Ovary (tissue), 7 donors: ENCODE measurements at regions not wholly inside any gene's neighbourhood (a gene's known extent, or its start where the extent isn't known, plus 50 kb on each side); places are given as distances from the start of the nearest gene placed in this dataset.
A peak's percentile ranks its signal among the peaks of the same experiment; 100 is the strongest.
"Not testable (repeated sequence)": the region's sequence is repeated elsewhere in the genome, so short reads cannot be mapped to it uniquely, and the experiment has no call there.

Source experiments
- DNase-seq, 5 donors: peaks; one replicate each; pipeline ENCODE4 v3.0.0-alpha.2; 2019 to 2020
- H3K27ac ChIP-seq, 2 donors: fragments of 200-600 bp; one replicate each; pipeline versions ENCODE4 v1.5.1 to v1.8.0; 2019 to 2022
- H3K27me3 ChIP-seq: fragments of 200-600 bp; one replicate; pipeline ENCODE4 v1.8.0; 2022
- H3K36me3 ChIP-seq: fragments of 200-600 bp; sonication (generic); one replicate; pipeline ENCODE4 v1.5.1; 2019
- H3K4me1 ChIP-seq: one replicate; pipeline ENCODE4 v1.8.1; 2013; ENCODE audit warnings: mild to moderate bottlenecking, moderate library complexity; ENCODE audit not compliant: insufficient read depth
- H3K4me3 ChIP-seq: fragments of 200-600 bp; sonication (generic); one replicate; pipeline ENCODE4 v1.5.1; 2017
- H3K9me3 ChIP-seq, 2 donors: fragments of 200-600 bp in 1 of 2; sonication (generic) in 1 of 2; one replicate each; pipeline versions ENCODE4 v1.5.1 to v1.8.1; 2013 to 2019; ENCODE audit warnings: mild to moderate bottlenecking in 1 of 2, moderate library complexity in 1 of 2
- EP300 ChIP-seq: sonication (generic); formaldehyde crosslinking; IDR thresholded peaks from one replicate; pipeline ENCODE4 v1.6.1; 2017; ENCODE audit warnings: antibody characterized with exemption
- POLR2A ChIP-seq: fragments of 450-650 bp; IDR thresholded peaks from one replicate; pipeline ENCODE4 v1.6.1; 2017; ENCODE audit warnings: antibody characterized with exemption, mild to moderate bottlenecking, moderate library complexity
- WGBS, 3 donors: extraction: QIAGEN DNeasy Blood & Tissue Kit in 1 of 3; methylation state at CpG; one replicate each; pipeline versions ENCODE4 v1.1.5 to v1.1.7; 2013 to 2017; 5-methylcytosine and 5-hydroxymethylcytosine counted together
- intact Hi-C, 4 donors: fragments of 100-400 bp; cut with DNase I; formaldehyde crosslinking; loops; one replicate each; pipeline versions ENCODE4 v1.11.0 to v1.15.1; 2022 to 2023
- TF ChIP-seq, protein P1 (sequence below), 3 donors: fragments of 450-650 bp in 2 of 3; fragments of 200-600 bp in 1 of 3; IDR thresholded peaks; one replicate each; pipeline versions ENCODE4 v1.5.1 to v1.8.0; 2016 to 2022; ENCODE audit warnings: antibody characterized with exemption in 3 of 3, mild to moderate bottlenecking in 1 of 3
- donor health status: DM: no; HTN: no; CAD: no; lungs with moderate emphysema.
- donor health status: DM: no; HTN: no; CAD: no.
- donor health status: Bipolar disorder and iron deficiency.
- donor health status: DM: no; HTN: no; CAD: no.
- donor health status: DM: yes; HTN: yes; CAD: no.

DNA sequence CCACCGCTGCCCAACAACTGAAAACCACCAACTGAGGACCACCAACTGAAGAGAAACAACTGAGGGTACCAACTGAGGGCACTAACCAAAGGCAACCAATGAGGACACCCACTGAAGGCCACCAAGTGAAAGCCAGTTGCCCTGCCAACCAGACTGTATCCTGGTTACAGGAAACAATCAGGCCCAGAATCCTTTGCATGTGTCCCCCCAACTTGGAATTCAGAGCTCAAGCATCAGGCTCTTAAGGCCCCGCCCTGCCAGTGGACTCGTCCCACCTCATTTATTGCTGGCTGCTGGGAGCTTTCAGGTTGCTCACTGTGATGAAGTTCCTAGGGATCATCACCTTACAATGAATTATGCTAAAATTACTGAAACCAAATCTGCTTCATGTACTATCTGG lies 76.6 kb upstream of the ABI1 start:
- Histone ChIP-seq H3K9me3 (no peaks in the 10 kb centered on the region), H3K27ac (no peak overlapping the region), H3K36me3 (no peaks in the 10 kb centered on the region), H3K27me3 (no peaks in the 10 kb centered on the region), H3K4me1 (no peaks in the 10 kb centered on the region), H3K4me3 (no peak overlapping the region)
- 57 to 82% (median 58%) methylated on average over 3 of the region's 3 CpGs for WGBS, 3 donors
- intact Hi-C loops: no loop called here
- TF ChIP-seq EP300 (no peak), POLR2A (no peak)
- TF ChIP-seq, protein P1, sequence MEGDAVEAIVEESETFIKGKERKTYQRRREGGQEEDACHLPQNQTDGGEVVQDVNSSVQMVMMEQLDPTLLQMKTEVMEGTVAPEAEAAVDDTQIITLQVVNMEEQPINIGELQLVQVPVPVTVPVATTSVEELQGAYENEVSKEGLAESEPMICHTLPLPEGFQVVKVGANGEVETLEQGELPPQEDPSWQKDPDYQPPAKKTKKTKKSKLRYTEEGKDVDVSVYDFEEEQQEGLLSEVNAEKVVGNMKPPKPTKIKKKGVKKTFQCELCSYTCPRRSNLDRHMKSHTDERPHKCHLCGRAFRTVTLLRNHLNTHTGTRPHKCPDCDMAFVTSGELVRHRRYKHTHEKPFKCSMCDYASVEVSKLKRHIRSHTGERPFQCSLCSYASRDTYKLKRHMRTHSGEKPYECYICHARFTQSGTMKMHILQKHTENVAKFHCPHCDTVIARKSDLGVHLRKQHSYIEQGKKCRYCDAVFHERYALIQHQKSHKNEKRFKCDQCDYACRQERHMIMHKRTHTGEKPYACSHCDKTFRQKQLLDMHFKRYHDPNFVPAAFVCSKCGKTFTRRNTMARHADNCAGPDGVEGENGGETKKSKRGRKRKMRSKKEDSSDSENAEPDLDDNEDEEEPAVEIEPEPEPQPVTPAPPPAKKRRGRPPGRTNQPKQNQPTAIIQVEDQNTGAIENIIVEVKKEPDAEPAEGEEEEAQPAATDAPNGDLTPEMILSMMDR (IDR thresholded peaks at IDR 0.05): no peak
- DNase-seq: no peak

GRCh38 chr10:26934190-26934589 lies 73.4 kb upstream of the ABI1 start:
- DNase-seq, H3K4me1 ChIP-seq, H3K36me3 ChIP-seq, intact Hi-C loops, H3K9me3 ChIP-seq, H3K27ac ChIP-seq, H3K4me3 ChIP-seq, H3K27me3 ChIP-seq: not testable (repeated sequence)
- WGBS, 3 donors: 87 to 92% (median 90%) methylated on average over 11 of the region's 11 CpGs

GRCh38 chr10:26932576-26932975 lies 71.8 kb upstream of the ABI1 start:
- Histone ChIP-seq H3K4me1 (peaks cover 2% of the 10 kb centered on the region), H3K36me3 (no peaks in the 10 kb centered on the region), H3K4me3 (no peak overlapping the region), H3K27ac (no peak overlapping the region), H3K27me3 (no peaks in the 10 kb centered on the region), H3K9me3 (no peaks in the 10 kb centered on the region)
- TF ChIP-seq POLR2A (no peak), EP300 (no peak)
- TF ChIP-seq, protein P1 (IDR thresholded peaks at IDR 0.05): no peak
- no peak for DNase-seq
- intact Hi-C loops: no loop called here
- 58 to 68% (median 65%) methylated on average over 2 of the region's 2 CpGs for WGBS, 3 donors

DNA sequence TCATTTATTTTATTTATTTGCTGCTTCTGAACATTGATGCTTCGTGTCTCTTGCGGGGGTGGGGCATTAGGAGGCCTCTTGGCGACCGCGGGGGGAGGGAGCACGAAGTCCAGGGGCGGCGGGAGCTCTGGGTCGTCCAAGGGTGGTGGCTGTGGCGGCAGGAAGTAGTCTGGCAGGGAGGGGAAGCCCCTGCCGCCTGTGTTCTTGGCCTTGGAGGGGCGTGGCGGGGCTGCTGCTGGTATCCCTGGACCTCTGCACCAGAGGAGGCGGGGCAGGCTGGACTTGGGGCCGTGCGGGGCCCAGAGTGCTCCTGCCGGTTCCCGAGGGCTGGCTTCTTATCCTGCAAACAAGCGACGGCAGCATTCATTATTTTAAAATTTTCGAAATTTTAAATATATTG lies 70.5 kb upstream of the ABI1 start:
- no peak overlapping the region for H3K4me3 ChIP-seq
- intact Hi-C loops: no loop called here
- no peak overlapping the region for H3K27ac ChIP-seq
- H3K9me3 ChIP-seq: no peaks in the 10 kb centered on the region
- WGBS, 3 donors: 1 to 5% (median 2%) methylated on average over 21 of the region's 21 CpGs
- H3K4me1 ChIP-seq: peaks cover 2% of the 10 kb centered on the region
- TF ChIP-seq POLR2A (no peak), EP300 (no peak)
- TF ChIP-seq, protein P1 (IDR thresholded peaks at IDR 0.05): no peak
- DNase-seq: peak in 3 of 5 donors; percentile 19 to 40 (median 34)
- H3K27me3 ChIP-seq: no peaks in the 10 kb centered on the region
- H3K36me3 ChIP-seq: no peaks in the 10 kb centered on the region

GRCh38 chr10:26922824-26923223 lies 62.1 kb upstream of the ABI1 start:
- H3K9me3 ChIP-seq, DNase-seq, H3K4me3 ChIP-seq, H3K4me1 ChIP-seq, H3K27ac ChIP-seq, H3K27me3 ChIP-seq, H3K36me3 ChIP-seq, intact Hi-C loops: not testable (repeated sequence)
- WGBS, 3 donors: 76 to 81% (median 78%) methylated on average over 3 of the region's 3 CpGs

GRCh38 chr10:26919156-26919860 lies 58.5 kb upstream of the ABI1 start:
- 85 to 86% (median 85%) methylated on average over 16 of the region's 16 CpGs for WGBS, 3 donors
- H3K4me1 ChIP-seq, H3K27me3 ChIP-seq, H3K4me3 ChIP-seq, H3K9me3 ChIP-seq, DNase-seq, H3K36me3 ChIP-seq, H3K27ac ChIP-seq, intact Hi-C loops: not testable (repeated sequence)
